ENCODE measurements at regions not wholly inside any gene's neighbourhood (a gene's known extent, or its start where the extent isn't known, plus 50 kb on each side); places are given as distances from the start of the nearest gene placed in this dataset.

- TF ChIP-seq POLR2AphosphoS5 (IDR thresholded peaks at IDR 0.05; ENCODE audit: low read depth, low read length) (no peak), CTCF (IDR thresholded peaks at IDR 0.05) (no peak), REST (IDR thresholded peaks at IDR 0.05; ENCODE audit: insufficient read depth in 1 of 2, low read depth in 2 of 2, low read length in 1 of 2) (no peak), SIN3A (IDR thresholded peaks at IDR 0.05; ENCODE audit: borderline replicate concordance, insufficient read depth, low read depth, low read length) (no peak), TCF7L2 (IDR thresholded peaks at IDR 0.05; ENCODE audit: low read depth, low read length) (no peak)
Observed at GRCh38 chr16:81174644-81175324, 63.7 kb upstream of the BCO1 start.
